Caki2 (cell line): ENCODE measurements at regions not wholly inside any gene's neighbourhood (a gene's known extent, or its start where the extent isn't known, plus 50 kb on each side); places are given as distances from the start of the nearest gene placed in this dataset.
"Not testable (repeated sequence)": the region's sequence is repeated elsewhere in the genome, so short reads cannot be mapped to it uniquely, and the experiment has no call there.

ENCODE experiments used
- DNase-seq: peaks from one replicate; pipeline ENCODE4 v3.0.0-alpha.2; 2015; ENCODE audit warnings: low read depth
- in situ Hi-C: cut with HindIII; loops from 2 replicates; pipeline ENCODE4 v1.10.0; 2016; ENCODE audit warnings: low sequenced_read_pairs, low pct_unique_long_range_greater_than_20kb, mixed read lengths

DNA sequence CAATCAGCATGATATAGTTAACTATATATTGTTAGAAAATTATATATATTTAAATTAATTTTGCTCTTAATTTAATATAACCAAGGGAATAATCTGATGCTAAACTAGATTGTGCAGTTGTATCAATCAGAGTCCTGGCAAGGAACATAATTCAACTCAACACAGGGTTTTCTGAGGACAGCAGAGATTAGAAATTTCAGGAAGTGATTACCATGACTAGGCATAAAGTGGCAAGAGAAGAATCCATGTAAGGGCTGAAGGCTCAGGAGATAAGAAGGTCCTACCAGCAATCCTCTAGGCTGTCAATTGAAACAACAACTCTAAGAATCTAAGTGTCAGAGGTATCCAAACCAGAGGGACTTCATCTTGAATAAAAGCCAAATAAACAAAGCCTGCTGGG is 807.8 kb downstream of the DSC3 start:
- in situ Hi-C loops, result no loop called here
- no peak for DNase-seq

- no peak for DNase-seq
- in situ Hi-C loops, result no loop called here
These were observed 831.4 kb downstream of the DSC3 start for GRCh38 chr18:30211112-30211511.

DNA sequence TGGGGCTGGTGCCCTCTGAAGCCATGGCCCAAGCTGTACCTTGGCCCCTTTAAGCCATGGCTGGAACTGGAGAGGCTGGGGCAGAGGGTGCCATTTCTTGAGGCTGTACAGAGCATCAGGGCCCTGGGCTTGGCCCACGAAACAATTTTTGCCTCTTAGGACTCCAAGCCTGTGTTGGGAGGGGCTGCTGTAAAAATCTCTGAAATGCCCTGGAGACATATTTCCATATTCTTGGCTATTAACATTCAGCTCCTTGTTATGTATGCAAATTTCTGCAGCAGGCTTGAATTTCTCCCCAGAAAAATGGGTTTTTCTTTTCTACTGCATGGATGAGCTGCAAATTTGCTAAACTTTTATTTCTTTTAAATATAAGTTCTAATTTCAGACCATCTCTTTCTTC is 834.0 kb downstream of the DSC3 start:
- in situ Hi-C loops, result no loop called here
- DNase-seq, result no peak

DNA sequence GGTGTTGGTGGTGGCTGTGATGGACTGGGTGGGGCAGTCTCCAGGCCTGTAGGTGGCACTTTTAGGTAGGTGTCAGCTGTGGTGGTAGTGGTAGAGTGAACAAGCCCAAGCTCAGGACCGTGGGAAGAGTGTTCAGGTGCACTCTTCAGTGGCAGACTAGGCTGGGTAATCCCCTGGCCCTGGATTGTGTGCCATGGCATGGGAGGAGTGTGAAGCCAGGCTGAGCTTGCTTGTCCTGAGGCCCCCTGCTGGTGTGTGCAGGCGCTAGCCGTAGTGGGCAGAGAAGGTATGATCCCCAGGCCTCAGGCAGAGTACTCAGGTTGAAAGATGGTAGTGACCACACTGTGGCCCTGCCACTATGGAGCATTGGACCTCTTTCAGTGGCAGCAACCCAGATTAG is 850.3 kb downstream of the DSC3 start:
- DNase-seq, result no peak
- in situ Hi-C loops, result no loop called here

DNA sequence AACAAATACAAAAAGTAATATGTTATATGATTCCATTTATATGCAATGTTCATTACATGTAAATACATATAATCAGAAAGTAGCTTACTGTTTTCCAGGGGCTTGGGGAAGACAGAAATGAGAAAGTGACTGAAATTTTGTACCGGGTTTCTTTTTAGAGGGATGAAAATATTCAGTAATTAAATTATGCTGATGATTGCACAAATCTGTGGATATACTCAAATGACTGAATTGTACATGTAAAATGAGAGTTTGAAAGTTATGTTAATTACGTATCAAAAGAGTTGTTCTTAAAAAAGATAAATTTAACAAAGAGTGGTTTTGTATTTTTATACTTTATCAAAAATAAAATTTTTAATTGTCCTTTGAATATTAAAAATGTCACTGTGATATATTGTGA is 856.3 kb downstream of the DSC3 start:
- DNase-seq, result no peak
- in situ Hi-C loops, result no loop called here

GRCh38 chr18:30177056-30177455 is 865.5 kb downstream of the DSC3 start:
- DNase-seq, result no peak

GRCh38 chr18:30175621-30176225 is 866.8 kb downstream of the DSC3 start:
- in situ Hi-C loops, result no loop called here
- DNase-seq, result no peak

More at GRCh38 chr18:30177056-30177455, 865.5 kb downstream of the DSC3 start:
- in situ Hi-C loops, result no loop called here

DNA sequence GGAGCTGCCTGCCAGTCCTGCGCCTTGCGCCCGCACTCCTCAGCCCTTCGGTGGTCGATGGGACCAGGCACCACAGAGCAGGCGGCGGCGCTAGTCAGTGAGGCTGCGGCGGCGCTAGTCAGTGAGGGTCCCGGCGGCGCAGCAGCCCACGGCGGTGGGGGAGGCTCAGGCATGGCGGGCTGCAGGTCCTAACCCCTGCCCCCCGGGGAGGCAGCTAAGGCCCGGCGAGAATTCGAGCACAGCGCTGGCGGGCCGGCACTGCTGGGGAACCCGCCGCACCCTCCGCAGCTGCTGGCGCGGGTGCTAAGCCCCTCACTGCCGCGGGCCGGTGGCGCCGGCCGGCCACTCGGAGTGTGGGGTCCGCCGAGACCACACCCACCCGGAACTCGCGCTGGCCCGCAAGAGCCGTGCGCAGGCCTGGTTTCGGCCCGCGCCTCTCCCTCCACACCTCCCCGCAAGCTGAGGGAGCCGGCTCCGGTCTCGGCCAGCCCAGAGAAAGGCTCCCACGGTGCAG is 867.4 kb downstream of the DSC3 start:
- no peak for DNase-seq
- in situ Hi-C loops, result no loop called here

DNA sequence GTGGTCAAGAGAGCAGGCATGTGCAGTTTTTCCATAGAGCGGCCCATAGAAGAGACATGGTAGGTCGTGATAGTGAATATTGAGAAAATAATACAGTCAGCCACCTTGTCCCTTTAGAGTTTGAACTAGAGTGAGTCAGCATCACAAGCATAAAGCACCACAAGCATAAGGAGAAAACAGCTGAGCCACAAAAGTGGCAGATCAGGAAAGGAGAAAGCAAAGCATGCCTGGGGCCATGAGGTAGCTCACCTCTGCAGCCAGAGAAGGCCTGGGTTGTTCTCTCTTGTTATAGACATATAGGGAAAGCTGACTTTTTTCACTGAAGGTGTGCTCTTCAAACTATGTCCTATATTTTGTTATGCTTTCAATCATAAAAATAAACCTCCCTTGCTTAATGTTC is 879.0 kb downstream of the DSC3 start:
- no peak for DNase-seq
- in situ Hi-C loops, result no loop called here

DNA sequence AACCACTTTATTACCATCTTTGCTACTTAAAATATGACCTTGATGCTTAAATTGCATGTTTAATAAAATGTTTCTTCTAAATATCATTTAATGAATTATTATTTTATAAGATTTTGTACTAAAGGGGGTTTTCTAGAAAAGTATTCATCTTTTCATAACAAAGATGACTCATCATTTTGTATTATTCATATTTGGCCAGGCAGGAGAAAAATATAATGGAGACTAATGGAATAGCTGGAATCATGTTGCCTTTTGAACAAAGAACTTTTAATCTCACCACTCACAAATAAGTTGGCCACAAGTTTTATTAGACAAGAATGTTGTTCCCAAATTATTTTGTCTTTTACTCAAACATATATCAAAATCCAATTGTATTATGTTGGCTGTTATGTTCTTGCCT is 882.4 kb downstream of the DSC3 start:
- in situ Hi-C loops, result no loop called here
- DNase-seq, result no peak

GRCh38 chr18:30150586-30151250 is 891.8 kb downstream of the DSC3 start:
- no peak for DNase-seq
- in situ Hi-C loops, result no loop called here

DNA sequence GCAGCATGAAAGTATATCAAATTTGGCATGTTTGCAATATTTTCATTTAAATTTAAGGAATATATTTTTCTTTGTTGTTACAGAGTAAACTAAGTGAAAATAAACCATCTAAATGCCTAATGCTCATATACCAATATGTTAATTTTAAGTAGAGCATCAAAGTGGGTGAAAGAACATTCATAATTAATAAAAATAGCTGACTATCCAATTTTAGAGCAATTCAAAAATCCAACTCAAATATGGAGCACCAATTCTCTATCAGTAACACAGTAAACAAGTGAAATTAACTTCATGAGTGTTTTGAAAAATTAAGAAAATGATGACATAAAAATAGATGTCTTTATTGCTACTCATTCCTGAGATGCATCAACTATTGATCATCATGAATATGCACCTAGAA is 893.0 kb downstream of the DSC3 start:
- DNase-seq, result no peak
- in situ Hi-C loops, result no loop called here

- no peak for DNase-seq
- in situ Hi-C loops, result no loop called here
These were observed 899.7 kb downstream of the DSC3 start for GRCh38 chr18:30142870-30143269.

GRCh38 chr18:30142248-30142647 is 900.3 kb downstream of the DSC3 start:
- DNase-seq, result no peak
- in situ Hi-C loops, result no loop called here

- DNase-seq, in situ Hi-C loops: not testable (repeated sequence)
These were observed 901.0 kb downstream of the DSC3 start for GRCh38 chr18:30141506-30141905.

- DNase-seq, result no peak
- in situ Hi-C loops, result no loop called here
These were observed 902.8 kb downstream of the DSC3 start for GRCh38 chr18:30139631-30140287.

GRCh38 chr18:30135938-30136337 is 906.6 kb downstream of the DSC3 start:
- in situ Hi-C loops, result no loop called here
- no peak for DNase-seq

DNA sequence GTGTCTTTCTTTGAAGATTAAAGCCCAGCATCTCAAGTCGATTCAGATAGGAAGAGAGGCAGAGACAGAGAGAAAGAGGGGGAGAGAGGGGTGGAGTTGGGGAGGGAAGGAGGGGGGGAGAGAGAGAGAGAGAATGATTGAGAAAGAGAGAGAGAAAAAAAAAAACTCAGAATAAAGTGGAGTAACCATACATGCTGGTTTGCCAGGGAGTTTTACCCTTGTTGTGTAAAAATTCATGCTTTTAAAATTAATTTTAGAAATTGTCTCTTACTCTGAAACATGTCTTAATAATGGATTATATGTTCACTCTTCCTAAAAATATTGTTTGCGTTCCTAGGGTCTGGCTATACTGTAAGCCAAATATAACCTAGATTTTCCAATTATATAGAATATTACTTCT is 908.5 kb downstream of the DSC3 start:
- in situ Hi-C loops, result no loop called here

DNA sequence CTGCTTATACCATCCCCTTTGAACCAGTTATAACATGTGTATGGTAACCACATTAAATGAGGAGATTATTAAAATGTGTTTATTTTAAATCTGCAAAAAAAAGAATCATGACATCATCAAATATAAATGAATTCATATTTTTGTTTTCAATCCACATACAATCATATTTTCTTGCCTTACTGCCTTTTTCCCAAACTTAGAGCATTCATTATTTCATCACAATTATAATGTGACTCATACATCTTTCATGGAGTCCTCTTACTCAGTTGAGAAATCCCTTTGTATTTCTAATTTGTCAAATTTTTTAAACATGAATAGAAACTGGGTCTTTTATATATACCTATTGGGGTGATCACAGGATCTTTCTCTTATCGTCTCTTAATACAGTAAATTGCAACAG is 909.6 kb downstream of the DSC3 start:
- no peak for DNase-seq
- in situ Hi-C loops, result no loop called here

More for the DNA sequence above, 908.5 kb downstream of the DSC3 start:
- DNase-seq, result no peak

DNA sequence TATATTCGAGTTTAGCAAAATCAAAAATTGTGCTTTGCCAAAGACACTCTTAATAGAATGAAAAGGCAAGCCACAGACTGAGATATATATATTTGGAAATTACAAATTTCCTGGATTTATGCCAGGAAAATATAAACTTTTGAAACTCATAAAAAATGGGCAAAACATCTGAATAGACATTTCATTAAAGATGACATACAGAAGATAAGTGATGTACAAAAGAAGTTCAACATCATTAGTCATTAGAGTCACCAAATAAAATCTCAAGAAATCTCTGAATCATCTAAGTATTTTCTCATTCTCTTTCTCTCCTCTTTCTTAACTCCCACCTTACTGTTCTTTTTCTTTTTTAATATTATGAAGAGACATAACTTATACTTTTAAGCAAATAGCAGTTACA is 921.1 kb downstream of the DSC3 start:
- in situ Hi-C loops, result no loop called here
- DNase-seq, result no peak
